A549 (cell line): ENCODE measurements at regions not wholly inside any gene's neighbourhood (a gene's known extent, or its start where the extent isn't known, plus 50 kb on each side); places are given as distances from the start of the nearest gene placed in this dataset.

Source experiments
- CEBPB ChIP-seq, 2 experiments: fragments of >200 bp in 1 of 2; sonication (Bioruptor Twin) in 1 of 2; formaldehyde crosslinking in 1 of 2; IDR thresholded peaks; 2 replicates each; pipeline ENCODE4 v1.6.1; 2012 to 2016
- CHD2 ChIP-seq: fragments of 150-350 bp; IDR thresholded peaks from 2 replicates; pipeline ENCODE4 v1.6.1; 2014; ENCODE audit warnings: low read length; ENCODE audit not compliant: partially characterized antibody
- E2F6 ChIP-seq: IDR thresholded peaks from 2 replicates; pipeline ENCODE4 v1.6.1; 2012; ENCODE audit warnings: low read depth, borderline replicate concordance
- EP300 ChIP-seq, 2 experiments: fragments of >200 bp; sonication (Bioruptor Twin); formaldehyde crosslinking; IDR thresholded peaks; 2 replicates in 1 of 2; 3 replicates in 1 of 2; pipeline ENCODE4 v1.6.1; 2016 to 2017
- POLR2A ChIP-seq: IDR thresholded peaks from 2 replicates; pipeline ENCODE4 v1.6.1; 2012; ENCODE audit warnings: mild to moderate bottlenecking, low read length
- RAD21 ChIP-seq, 2 experiments: fragments of >200 bp in 1 of 2; sonication (Bioruptor Twin) in 1 of 2; formaldehyde crosslinking in 1 of 2; IDR thresholded peaks in 1 of 2; conservative IDR thresholded peaks in 1 of 2; 2 replicates in 1 of 2; 3 replicates in 1 of 2; pipeline ENCODE4 v1.6.1; 2012 to 2018; ENCODE audit warnings: inconsistent platforms in 1 of 2
- RCOR1 ChIP-seq: fragments of 150-350 bp; IDR thresholded peaks from 2 replicates; pipeline ENCODE4 v1.6.1; 2014; ENCODE audit warnings: antibody characterized with exemption, low read length, low read depth
- SMC3 ChIP-seq: fragments of >200 bp; sonication (Bioruptor Twin); formaldehyde crosslinking; IDR thresholded peaks from 3 replicates; pipeline ENCODE4 v1.6.1; 2018; ENCODE audit warnings: inconsistent platforms
- ZFP36 ChIP-seq: fragments of 450-650 bp; IDR thresholded peaks from 2 replicates; pipeline ENCODE4 v1.6.1; 2014; ENCODE audit warnings: borderline replicate concordance; ENCODE audit not compliant: partially characterized antibody
- TF ChIP-seq, protein P1 (sequence below): fragments of >200 bp; sonication (Bioruptor Twin); formaldehyde crosslinking; IDR thresholded peaks from 3 replicates; pipeline ENCODE4 v1.5.1; 2016
- TF ChIP-seq, protein P2 (sequence below): fragments of 200-600 bp; sonication (generic); IDR thresholded peaks from 2 replicates; pipeline ENCODE4 v1.6.1; 2016; ENCODE audit warnings: antibody characterized with exemption, mild to moderate bottlenecking, moderate library complexity

DNA sequence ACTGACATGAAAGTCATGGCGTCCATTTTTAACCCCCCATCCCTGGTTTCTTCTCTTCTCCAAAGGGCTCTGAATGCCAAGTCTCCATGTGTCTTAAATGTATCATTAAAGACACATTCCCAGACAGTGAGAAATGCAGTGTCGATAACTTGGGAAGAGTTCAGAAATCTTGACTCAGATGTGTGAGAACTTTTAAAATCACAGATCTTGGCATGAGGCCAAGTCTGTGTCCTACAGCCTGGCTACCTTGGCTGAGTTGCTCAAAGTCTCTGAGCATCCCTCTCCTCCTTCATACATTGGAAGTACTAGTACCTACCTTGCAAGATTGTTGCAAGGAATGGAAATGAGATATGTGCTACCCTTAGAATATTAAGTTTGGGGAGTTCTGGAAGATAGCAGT is 1046.5 kb upstream of the RBFOX1 start:
- TF ChIP-seq, protein P1, sequence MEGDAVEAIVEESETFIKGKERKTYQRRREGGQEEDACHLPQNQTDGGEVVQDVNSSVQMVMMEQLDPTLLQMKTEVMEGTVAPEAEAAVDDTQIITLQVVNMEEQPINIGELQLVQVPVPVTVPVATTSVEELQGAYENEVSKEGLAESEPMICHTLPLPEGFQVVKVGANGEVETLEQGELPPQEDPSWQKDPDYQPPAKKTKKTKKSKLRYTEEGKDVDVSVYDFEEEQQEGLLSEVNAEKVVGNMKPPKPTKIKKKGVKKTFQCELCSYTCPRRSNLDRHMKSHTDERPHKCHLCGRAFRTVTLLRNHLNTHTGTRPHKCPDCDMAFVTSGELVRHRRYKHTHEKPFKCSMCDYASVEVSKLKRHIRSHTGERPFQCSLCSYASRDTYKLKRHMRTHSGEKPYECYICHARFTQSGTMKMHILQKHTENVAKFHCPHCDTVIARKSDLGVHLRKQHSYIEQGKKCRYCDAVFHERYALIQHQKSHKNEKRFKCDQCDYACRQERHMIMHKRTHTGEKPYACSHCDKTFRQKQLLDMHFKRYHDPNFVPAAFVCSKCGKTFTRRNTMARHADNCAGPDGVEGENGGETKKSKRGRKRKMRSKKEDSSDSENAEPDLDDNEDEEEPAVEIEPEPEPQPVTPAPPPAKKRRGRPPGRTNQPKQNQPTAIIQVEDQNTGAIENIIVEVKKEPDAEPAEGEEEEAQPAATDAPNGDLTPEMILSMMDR, result no peak
- TF ChIP-seq POLR2A (no peak), CEBPB (IDR thresholded peaks at IDR 0.05) (no peak), E2F6 (no peak), EP300 (IDR thresholded peaks at IDR 0.05) (no peak), ZFP36 (no peak), SMC3 (no peak), RAD21 (conservative IDR thresholded peaks at IDR 0.05 in 1 of 2, IDR thresholded peaks at IDR 0.05 in 1 of 2) (no peak), CHD2 (no peak), RCOR1 (no peak)
- TF ChIP-seq, protein P2, sequence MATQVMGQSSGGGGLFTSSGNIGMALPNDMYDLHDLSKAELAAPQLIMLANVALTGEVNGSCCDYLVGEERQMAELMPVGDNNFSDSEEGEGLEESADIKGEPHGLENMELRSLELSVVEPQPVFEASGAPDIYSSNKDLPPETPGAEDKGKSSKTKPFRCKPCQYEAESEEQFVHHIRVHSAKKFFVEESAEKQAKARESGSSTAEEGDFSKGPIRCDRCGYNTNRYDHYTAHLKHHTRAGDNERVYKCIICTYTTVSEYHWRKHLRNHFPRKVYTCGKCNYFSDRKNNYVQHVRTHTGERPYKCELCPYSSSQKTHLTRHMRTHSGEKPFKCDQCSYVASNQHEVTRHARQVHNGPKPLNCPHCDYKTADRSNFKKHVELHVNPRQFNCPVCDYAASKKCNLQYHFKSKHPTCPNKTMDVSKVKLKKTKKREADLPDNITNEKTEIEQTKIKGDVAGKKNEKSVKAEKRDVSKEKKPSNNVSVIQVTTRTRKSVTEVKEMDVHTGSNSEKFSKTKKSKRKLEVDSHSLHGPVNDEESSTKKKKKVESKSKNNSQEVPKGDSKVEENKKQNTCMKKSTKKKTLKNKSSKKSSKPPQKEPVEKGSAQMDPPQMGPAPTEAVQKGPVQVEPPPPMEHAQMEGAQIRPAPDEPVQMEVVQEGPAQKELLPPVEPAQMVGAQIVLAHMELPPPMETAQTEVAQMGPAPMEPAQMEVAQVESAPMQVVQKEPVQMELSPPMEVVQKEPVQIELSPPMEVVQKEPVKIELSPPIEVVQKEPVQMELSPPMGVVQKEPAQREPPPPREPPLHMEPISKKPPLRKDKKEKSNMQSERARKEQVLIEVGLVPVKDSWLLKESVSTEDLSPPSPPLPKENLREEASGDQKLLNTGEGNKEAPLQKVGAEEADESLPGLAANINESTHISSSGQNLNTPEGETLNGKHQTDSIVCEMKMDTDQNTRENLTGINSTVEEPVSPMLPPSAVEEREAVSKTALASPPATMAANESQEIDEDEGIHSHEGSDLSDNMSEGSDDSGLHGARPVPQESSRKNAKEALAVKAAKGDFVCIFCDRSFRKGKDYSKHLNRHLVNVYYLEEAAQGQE, result no peak
